ENCODE measurements at regions not wholly inside any gene's neighbourhood (a gene's known extent, or its start where the extent isn't known, plus 50 kb on each side); places are given as distances from the start of the nearest gene placed in this dataset.

- no peaks in the 10 kb centered on the region for H3K9me3 Mint-ChIP-seq
- peaks cover 6% of the 10 kb centered on the region for H3K27me3 Mint-ChIP-seq
- intact Hi-C loops (cut with micrococcal nuclease), result no loop called here
- ChIA-PET CTCF (no interaction called here), POLR2A (no interaction called here)
- H3K4me3 Mint-ChIP-seq, result no peak overlapping the region
- TF ChIP-seq, protein P1, sequence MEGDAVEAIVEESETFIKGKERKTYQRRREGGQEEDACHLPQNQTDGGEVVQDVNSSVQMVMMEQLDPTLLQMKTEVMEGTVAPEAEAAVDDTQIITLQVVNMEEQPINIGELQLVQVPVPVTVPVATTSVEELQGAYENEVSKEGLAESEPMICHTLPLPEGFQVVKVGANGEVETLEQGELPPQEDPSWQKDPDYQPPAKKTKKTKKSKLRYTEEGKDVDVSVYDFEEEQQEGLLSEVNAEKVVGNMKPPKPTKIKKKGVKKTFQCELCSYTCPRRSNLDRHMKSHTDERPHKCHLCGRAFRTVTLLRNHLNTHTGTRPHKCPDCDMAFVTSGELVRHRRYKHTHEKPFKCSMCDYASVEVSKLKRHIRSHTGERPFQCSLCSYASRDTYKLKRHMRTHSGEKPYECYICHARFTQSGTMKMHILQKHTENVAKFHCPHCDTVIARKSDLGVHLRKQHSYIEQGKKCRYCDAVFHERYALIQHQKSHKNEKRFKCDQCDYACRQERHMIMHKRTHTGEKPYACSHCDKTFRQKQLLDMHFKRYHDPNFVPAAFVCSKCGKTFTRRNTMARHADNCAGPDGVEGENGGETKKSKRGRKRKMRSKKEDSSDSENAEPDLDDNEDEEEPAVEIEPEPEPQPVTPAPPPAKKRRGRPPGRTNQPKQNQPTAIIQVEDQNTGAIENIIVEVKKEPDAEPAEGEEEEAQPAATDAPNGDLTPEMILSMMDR (IDR thresholded peaks at IDR 0.05), result no peak
- no peaks in the 10 kb centered on the region for H3K4me1 Mint-ChIP-seq (ENCODE audit: low read depth)
- ATAC-seq (no peak), DNase-seq (no peak)
- H3K27ac Mint-ChIP-seq, result no peak overlapping the region
- H3K36me3 Mint-ChIP-seq (ENCODE audit: low read depth), result no peaks in the 10 kb centered on the region
Observed at GRCh38 chr4:155591738-155592143, 74.9 kb upstream of the GUCY1A1 start.

- Mint-ChIP-seq H3K27ac (no peak overlapping the region), H3K9me3 (no peaks in the 10 kb centered on the region), H3K27me3 (peaks cover 4% of the 10 kb centered on the region), H3K4me1 (ENCODE audit: low read depth) (no peaks in the 10 kb centered on the region), H3K36me3 (ENCODE audit: low read depth) (no peaks in the 10 kb centered on the region), H3K4me3 (no peak overlapping the region)
- ATAC-seq (no peak), DNase-seq (no peak)
- ChIA-PET CTCF (no interaction called here), POLR2A (no interaction called here)
- TF ChIP-seq, protein P1 (IDR thresholded peaks at IDR 0.05), result no peak
- intact Hi-C loops (cut with micrococcal nuclease), result no loop called here
Observed at GRCh38 chr4:155590796-155591585, 75.7 kb upstream of the GUCY1A1 start.

GRCh38 chr4:155588437-155588836, 78.2 kb upstream of the GUCY1A1 start:
- ChIA-PET CTCF (no interaction called here), POLR2A (no interaction called here)
- TF ChIP-seq, protein P1 (IDR thresholded peaks at IDR 0.05), result no peak
- intact Hi-C loops (cut with micrococcal nuclease), result no loop called here
- no peak for ATAC-seq
- H3K9me3 Mint-ChIP-seq, result no peaks in the 10 kb centered on the region
- peaks cover 4% of the 10 kb centered on the region for H3K27me3 Mint-ChIP-seq
- peaks cover 2% of the 10 kb centered on the region for H3K4me1 Mint-ChIP-seq (ENCODE audit: low read depth)
- no peak overlapping the region for H3K4me3 Mint-ChIP-seq
- no peak for DNase-seq
- H3K27ac Mint-ChIP-seq, result no peak overlapping the region
- H3K36me3 Mint-ChIP-seq (ENCODE audit: low read depth), result no peaks in the 10 kb centered on the region

GRCh38 chr4:155587766-155588165, 78.9 kb upstream of the GUCY1A1 start:
- no peak overlapping the region for H3K4me3 Mint-ChIP-seq
- no peak overlapping the region for H3K27ac Mint-ChIP-seq
- POLR2A ChIA-PET, result no interaction called here
- CTCF ChIA-PET, result no interaction called here
- DNase-seq, result no peak
- H3K36me3 Mint-ChIP-seq (ENCODE audit: low read depth), result no peaks in the 10 kb centered on the region
- peaks cover 4% of the 10 kb centered on the region for H3K27me3 Mint-ChIP-seq
- TF ChIP-seq, protein P1 (IDR thresholded peaks at IDR 0.05), result no peak
- H3K9me3 Mint-ChIP-seq, result no peaks in the 10 kb centered on the region
- peaks cover 9% of the 10 kb centered on the region for H3K4me1 Mint-ChIP-seq (ENCODE audit: low read depth)
- intact Hi-C loops (cut with micrococcal nuclease), result no loop called here
- no peak for ATAC-seq

DNA sequence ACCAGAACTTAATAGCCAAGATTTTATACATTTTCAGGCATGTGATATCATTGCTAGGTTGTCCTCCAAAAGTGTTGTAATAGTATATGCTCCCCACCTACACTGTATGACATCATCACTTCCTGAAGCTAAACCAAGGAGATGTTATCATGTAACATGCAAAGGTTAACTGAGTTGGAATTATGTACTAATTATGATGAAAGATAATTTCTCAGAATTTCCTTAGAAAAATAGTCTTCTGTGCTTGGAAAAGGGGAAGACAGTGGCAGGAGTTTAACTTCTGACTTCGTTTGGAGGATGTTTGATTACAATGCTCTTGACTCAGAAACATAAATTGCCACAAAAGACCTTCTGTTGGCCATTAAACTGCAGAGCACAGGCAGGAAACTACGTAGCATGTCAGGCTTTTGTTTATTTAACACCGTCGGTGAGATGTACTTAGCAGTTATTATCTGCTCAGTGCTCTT, 83.6 kb upstream of the GUCY1A1 start:
- TF ChIP-seq, protein P1 (IDR thresholded peaks at IDR 0.05), result no peak
- ChIA-PET POLR2A (no interaction called here), CTCF (no interaction called here)
- intact Hi-C loops (cut with micrococcal nuclease), result no loop called here
- Mint-ChIP-seq H3K27me3 (no peaks in the 10 kb centered on the region), H3K4me1 (ENCODE audit: low read depth) (peaks cover 10% of the 10 kb centered on the region), H3K27ac (peak overlapping the region; percentile 70), H3K9me3 (no peaks in the 10 kb centered on the region), H3K4me3 (peak overlapping the region; percentile 4), H3K36me3 (ENCODE audit: low read depth) (no peaks in the 10 kb centered on the region)
- ATAC-seq (peak; percentile 87), DNase-seq (peak; percentile 32)
